Stomach smooth muscle (tissue), 2 donors: ENCODE measurements at regions not wholly inside any gene's neighbourhood (a gene's known extent, or its start where the extent isn't known, plus 50 kb on each side); places are given as distances from the start of the nearest gene placed in this dataset.

Experiments used
- H3K27ac ChIP-seq: one replicate; pipeline ENCODE4 v1.7.0; 2013; ENCODE audit warnings: mild to moderate bottlenecking, low read length, inconsistent platforms
- H3K27me3 ChIP-seq, 2 donors: one replicate each; pipeline ENCODE4 v1.7.0; 2013; ENCODE audit warnings: low read length in 2 of 2; ENCODE audit not compliant: insufficient read depth in 2 of 2, control insufficient read depth in 1 of 2
- H3K36me3 ChIP-seq, 2 donors: one replicate each; pipeline ENCODE4 v1.7.0; 2013; ENCODE audit warnings: low read length in 2 of 2; ENCODE audit not compliant: control insufficient read depth in 2 of 2, insufficient read depth in 2 of 2
- H3K4me1 ChIP-seq: one replicate; pipeline ENCODE4 v1.7.0; 2013; ENCODE audit warnings: low read length; ENCODE audit not compliant: control insufficient read depth, insufficient read depth
- H3K4me3 ChIP-seq, 2 donors: one replicate each; pipeline ENCODE4 v1.7.0; 2013; ENCODE audit warnings: low read length in 2 of 2
- H3K9ac ChIP-seq, 2 donors: one replicate each; pipeline ENCODE4 v1.7.0; 2013; ENCODE audit warnings: low read length in 2 of 2, mild to moderate bottlenecking in 1 of 2
- H3K9me3 ChIP-seq, 2 donors: one replicate each; pipeline ENCODE4 v1.7.0; 2013; ENCODE audit warnings: low read length in 2 of 2; ENCODE audit not compliant: control insufficient read depth in 2 of 2
- donor health status: healthy.
- donor health status: Pancreatic carcinoma.

- H3K4me3 ChIP-seq: peak overlapping the region in 1 of 2 donors; percentile 22
- no peak overlapping the region for H3K9ac ChIP-seq
- no peaks in the 10 kb centered on the region for H3K36me3 ChIP-seq
- H3K27ac ChIP-seq: no peak overlapping the region
- peaks cover 57% of the 10 kb centered on the region for H3K4me1 ChIP-seq
- no peaks in the 10 kb centered on the region for H3K9me3 ChIP-seq
- no peaks in the 10 kb centered on the region for H3K27me3 ChIP-seq
These were observed 204.0 kb downstream of the PLPP3 start for GRCh38 chr1:56375326-56375804.

- H3K4me3 ChIP-seq: peak overlapping the region in 1 of 2 donors; percentile 35
- H3K9me3 ChIP-seq: no peaks in the 10 kb centered on the region
- H3K27ac ChIP-seq: no peak overlapping the region
- H3K27me3 ChIP-seq: no peaks in the 10 kb centered on the region
- peaks cover 50% of the 10 kb centered on the region for H3K4me1 ChIP-seq
- no peaks in the 10 kb centered on the region for H3K36me3 ChIP-seq
- no peak overlapping the region for H3K9ac ChIP-seq
These were observed 205.1 kb downstream of the PLPP3 start for GRCh38 chr1:56374026-56374974.

GRCh38 chr1:56370513-56370912 is 208.8 kb downstream of the PLPP3 start:
- Histone ChIP-seq H3K9ac (no peak overlapping the region), H3K36me3 (no peaks in the 10 kb centered on the region), H3K27ac (no peak overlapping the region), H3K27me3 (no peaks in the 10 kb centered on the region), H3K4me1 (peaks cover 18% of the 10 kb centered on the region), H3K9me3 (no peaks in the 10 kb centered on the region), H3K4me3 (no peak overlapping the region)

GRCh38 chr1:56363007-56363770 is 216.2 kb downstream of the PLPP3 start:
- H3K4me3 ChIP-seq: no peak overlapping the region
- no peak overlapping the region for H3K27ac ChIP-seq
- H3K9ac ChIP-seq: no peak overlapping the region
- no peaks in the 10 kb centered on the region for H3K9me3 ChIP-seq
- H3K36me3 ChIP-seq: no peaks in the 10 kb centered on the region
- H3K27me3 ChIP-seq: no peaks in the 10 kb centered on the region
- no peaks in the 10 kb centered on the region for H3K4me1 ChIP-seq

- no peaks in the 10 kb centered on the region for H3K27me3 ChIP-seq
- H3K9ac ChIP-seq: no peak overlapping the region
- no peaks in the 10 kb centered on the region for H3K9me3 ChIP-seq
- no peak overlapping the region for H3K4me3 ChIP-seq
- H3K36me3 ChIP-seq: no peaks in the 10 kb centered on the region
- no peak overlapping the region for H3K27ac ChIP-seq
- H3K4me1 ChIP-seq: no peaks in the 10 kb centered on the region
These were observed 219.3 kb downstream of the PLPP3 start for GRCh38 chr1:56360021-56360420.

- H3K9me3 ChIP-seq: no peaks in the 10 kb centered on the region
- H3K36me3 ChIP-seq: no peaks in the 10 kb centered on the region
- no peaks in the 10 kb centered on the region for H3K27me3 ChIP-seq
- no peaks in the 10 kb centered on the region for H3K4me1 ChIP-seq
- no peak overlapping the region for H3K9ac ChIP-seq
- no peak overlapping the region for H3K4me3 ChIP-seq
- no peak overlapping the region for H3K27ac ChIP-seq
These were observed 220.3 kb downstream of the PLPP3 start for GRCh38 chr1:56359056-56359455.

- H3K27me3 ChIP-seq: no peaks in the 10 kb centered on the region
- no peaks in the 10 kb centered on the region for H3K4me1 ChIP-seq
- no peaks in the 10 kb centered on the region for H3K9me3 ChIP-seq
- no peak overlapping the region for H3K9ac ChIP-seq
- no peaks in the 10 kb centered on the region for H3K36me3 ChIP-seq
- no peak overlapping the region for H3K4me3 ChIP-seq
- no peak overlapping the region for H3K27ac ChIP-seq
These were observed 221.3 kb downstream of the PLPP3 start for GRCh38 chr1:56357927-56358690.

- H3K9me3 ChIP-seq: no peaks in the 10 kb centered on the region
- H3K9ac ChIP-seq: no peak overlapping the region
- H3K27ac ChIP-seq: no peak overlapping the region
These were observed 222.9 kb downstream of the PLPP3 start for GRCh38 chr1:56356376-56356990.

GRCh38 chr1:56355918-56356317 is 223.4 kb downstream of the PLPP3 start:
- Histone ChIP-seq H3K27ac (no peak overlapping the region), H3K9ac (no peak overlapping the region)

More at GRCh38 chr1:56356376-56356990, 222.9 kb downstream of the PLPP3 start:
- H3K36me3 ChIP-seq: no peaks in the 10 kb centered on the region
- no peaks in the 10 kb centered on the region for H3K4me1 ChIP-seq
- no peaks in the 10 kb centered on the region for H3K27me3 ChIP-seq
- no peak overlapping the region for H3K4me3 ChIP-seq

GRCh38 chr1:56355422-56355821 is 223.9 kb downstream of the PLPP3 start:
- Histone ChIP-seq H3K9me3 (no peaks in the 10 kb centered on the region), H3K36me3 (no peaks in the 10 kb centered on the region), H3K4me3 (no peak overlapping the region), H3K27ac (no peak overlapping the region), H3K4me1 (no peaks in the 10 kb centered on the region), H3K9ac (no peak overlapping the region), H3K27me3 (no peaks in the 10 kb centered on the region)

More at GRCh38 chr1:56355918-56356317, 223.4 kb downstream of the PLPP3 start:
- no peaks in the 10 kb centered on the region for H3K27me3 ChIP-seq
- H3K4me3 ChIP-seq: no peak overlapping the region
- no peaks in the 10 kb centered on the region for H3K4me1 ChIP-seq
- H3K9me3 ChIP-seq: no peaks in the 10 kb centered on the region
- no peaks in the 10 kb centered on the region for H3K36me3 ChIP-seq
